Keratinocyte (primary cell): ENCODE measurements at regions not wholly inside any gene's neighbourhood (a gene's known extent, or its start where the extent isn't known, plus 50 kb on each side); places are given as distances from the start of the nearest gene placed in this dataset.

Source experiments
- CTCF ChIP-seq, 3 experiments: IDR thresholded peaks in 1 of 3; conservative IDR thresholded peaks in 1 of 3; optimal IDR thresholded peaks in 1 of 3; 2 replicates in 2 of 3; 3 replicates in 1 of 3; pipeline versions ENCODE3 to v1.5.1; 2011; ENCODE audit warnings: low read length in 3 of 3, mild to moderate bottlenecking in 3 of 3, moderate library complexity in 2 of 3, control low read depth in 1 of 3, inconsistent platforms in 1 of 3; ENCODE audit not compliant: insufficient read depth in 2 of 3; ENCODE audit errors: extremely low read depth in 1 of 3
- EZH2 ChIP-seq: IDR thresholded peaks from one replicate; pipeline ENCODE4 v1.6.1; 2012; ENCODE audit warnings: inconsistent platforms, mild to moderate bottlenecking, low read length, moderate library complexity

- TF ChIP-seq CTCF (optimal IDR thresholded peaks at IDR 0.05 in 1 of 3, IDR thresholded peaks at IDR 0.05 in 1 of 3, conservative IDR thresholded peaks at IDR 0.05 in 1 of 3; ENCODE audit: extremely low read depth in 1 of 3, insufficient read depth in 2 of 3, low read length in 3 of 3) (peak in 2 of 3 experiments; percentile 24 to 50), EZH2 (no peak)
These were observed 137.9 kb upstream of the LRIG1 start for GRCh38 chr3:66638717-66639116.
